ENCODE measurements at regions not wholly inside any gene's neighbourhood (a gene's known extent, or its start where the extent isn't known, plus 50 kb on each side); places are given as distances from the start of the nearest gene placed in this dataset.

- TF ChIP-seq YY1 (IDR thresholded peaks at IDR 0.05; ENCODE audit: insufficient read depth, insufficient read length) (no peak), ZNF274 (IDR thresholded peaks at IDR 0.05; ENCODE audit: low read depth, low read length) (no peak), SUZ12 (IDR thresholded peaks at IDR 0.05; ENCODE audit: extremely low read depth, insufficient read depth, insufficient read length) (no peak)
Measured at GRCh38 chr4:155542415-155542814, 124.2 kb upstream of the GUCY1A1 start.
